NK-92 treated with Interleukin-12 subunit alpha and Interleukin-12 subunit beta, amount 100 ng/mL, for 24 hours (cell line): ENCODE measurements at regions not wholly inside any gene's neighbourhood (a gene's known extent, or its start where the extent isn't known, plus 50 kb on each side); places are given as distances from the start of the nearest gene placed in this dataset.
"Not testable (repeated sequence)": the region's sequence is repeated elsewhere in the genome, so short reads cannot be mapped to it uniquely, and the experiment has no call there.

Experiments
- DNase-seq: peaks from one replicate; lab custom pipeline; 2025; lab: John Stamatoyannopoulos, UW

DNA sequence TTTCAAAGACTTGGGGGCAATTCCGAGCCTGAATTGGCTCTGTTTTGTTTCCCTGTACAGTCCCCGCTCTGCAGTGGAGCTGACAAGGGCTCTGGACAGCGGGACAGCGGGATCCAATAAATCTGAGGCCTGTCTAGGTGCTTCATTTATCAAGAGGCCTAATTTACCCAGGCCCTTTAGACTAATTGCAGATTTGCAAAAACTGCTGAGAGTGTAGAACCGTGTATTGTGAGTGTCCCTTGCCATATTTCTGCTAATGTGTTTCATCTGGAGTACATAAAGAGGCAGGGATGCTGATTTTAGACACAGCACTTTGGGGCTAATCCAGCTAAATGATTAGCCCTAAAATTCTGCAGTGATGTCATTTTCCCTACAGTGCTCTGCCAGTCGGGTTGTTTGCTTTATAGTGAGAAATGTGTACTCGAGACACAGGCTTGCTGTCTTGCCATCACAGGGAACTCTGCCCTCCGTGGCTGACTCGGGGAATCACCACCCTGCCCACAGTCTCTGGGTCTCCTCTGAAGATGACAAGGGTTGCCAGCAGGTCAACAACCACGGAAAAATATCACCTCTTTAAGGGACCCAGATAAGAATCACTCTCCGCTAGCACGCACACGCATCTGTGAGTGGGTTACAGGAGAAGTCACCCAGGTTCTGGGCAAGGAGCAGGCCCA is 592.0 kb downstream of the BNC2 start:
- no peak for DNase-seq

DNA sequence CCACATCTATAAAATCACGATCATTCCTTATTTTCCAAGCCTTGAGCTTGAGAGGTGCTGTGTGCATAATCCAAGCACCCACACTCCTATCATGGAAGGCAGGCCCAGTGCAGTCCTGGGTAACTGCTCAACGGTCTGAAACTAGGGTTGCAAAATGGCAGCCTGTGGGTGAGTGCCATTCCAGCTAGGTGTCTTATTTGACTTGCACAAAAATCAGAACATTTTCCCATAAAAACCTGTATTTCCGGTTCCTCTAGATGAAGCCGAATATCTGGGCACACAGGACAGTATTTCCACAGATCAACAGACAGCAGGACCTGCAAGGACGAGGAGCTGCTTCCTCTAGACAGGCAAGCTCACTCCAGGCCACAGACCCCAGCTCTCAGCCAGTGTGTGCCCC is 588.8 kb downstream of the BNC2 start:
- no peak for DNase-seq

DNA sequence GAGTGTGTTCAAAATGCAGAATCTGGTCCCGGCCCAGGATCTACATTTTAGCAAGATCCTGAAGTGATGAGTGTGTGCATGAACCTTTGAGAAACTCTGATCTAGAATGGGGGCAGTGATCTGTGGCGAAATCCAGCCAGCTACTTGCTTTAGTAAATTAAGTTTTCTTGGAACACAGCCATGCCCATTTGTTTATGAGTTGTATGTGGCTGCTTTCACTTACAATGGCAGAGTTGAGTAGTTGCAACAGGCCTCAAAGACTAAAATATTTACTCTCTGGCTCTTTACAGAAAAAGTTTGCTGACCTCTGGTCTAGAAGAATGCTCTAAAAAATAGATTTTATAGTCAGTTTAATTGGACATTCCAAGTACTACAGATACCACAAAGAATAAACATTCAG is 588.3 kb downstream of the BNC2 start:
- DNase-seq: no peak

GRCh38 chr9:16282718-16283117 is 587.8 kb downstream of the BNC2 start:
- DNase-seq: no peak

- no peak for DNase-seq
Measured at GRCh38 chr9:16286160-16286559, 584.3 kb downstream of the BNC2 start.

DNA sequence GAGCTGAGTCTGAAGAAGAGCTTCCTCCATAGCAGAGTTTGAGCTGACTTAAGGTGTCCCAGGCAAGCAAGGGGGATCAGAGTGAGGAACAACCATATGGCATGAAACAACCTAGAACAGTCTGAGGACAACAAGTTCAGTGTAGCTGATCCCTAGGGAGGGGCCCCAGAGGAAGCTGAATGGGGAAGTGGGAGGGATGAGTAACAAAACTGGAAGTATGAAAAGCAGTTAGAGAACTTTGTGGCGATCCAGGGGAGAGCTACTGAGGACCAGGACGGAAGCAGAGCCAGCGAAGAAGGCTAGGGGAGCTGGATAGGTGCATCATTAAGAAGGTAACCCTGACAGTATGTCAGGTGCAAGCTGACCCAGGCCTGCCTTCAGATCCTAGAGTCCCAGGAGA is 580.8 kb downstream of the BNC2 start:
- DNase-seq: no peak

DNA sequence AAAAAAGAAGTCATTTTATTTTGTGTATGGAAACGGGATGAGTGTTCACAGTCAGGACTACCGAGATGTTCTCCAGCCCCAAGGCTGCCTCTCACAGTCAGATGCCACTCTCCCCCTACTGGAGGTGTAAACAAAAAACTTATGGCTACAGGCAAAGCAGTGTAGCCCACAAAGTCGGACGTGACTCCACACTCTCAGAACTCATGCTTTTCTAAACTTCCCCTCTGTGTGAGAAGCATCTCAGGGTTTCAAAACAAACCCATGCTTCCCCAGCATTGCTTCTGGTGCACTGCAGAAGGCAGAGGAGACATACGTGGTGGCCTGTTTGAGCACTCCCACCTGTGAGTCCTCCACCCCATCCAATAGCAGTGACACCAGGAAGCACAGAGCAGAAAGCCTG is 580.3 kb downstream of the BNC2 start:
- DNase-seq: no peak

DNA sequence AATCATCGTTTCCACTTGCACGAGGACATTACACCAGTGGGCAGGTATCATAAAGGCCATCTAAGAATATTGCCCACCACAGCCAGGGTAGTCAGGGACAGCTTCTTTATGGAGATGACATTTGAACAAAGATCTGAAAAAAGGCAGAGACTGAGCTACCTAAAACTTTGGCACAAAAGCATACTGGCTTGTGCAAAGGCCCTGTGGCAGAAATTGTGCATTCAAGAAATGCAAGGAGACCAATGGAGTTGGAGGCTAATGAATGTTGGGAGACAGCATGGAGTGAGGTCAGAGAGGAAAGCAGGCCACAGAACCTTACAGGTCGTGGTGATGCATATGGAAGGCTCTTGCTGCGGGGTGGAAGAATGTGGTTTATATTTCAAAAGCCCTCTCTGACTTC is 578.5 kb downstream of the BNC2 start:
- no peak for DNase-seq

GRCh38 chr9:16293610-16294009 is 576.9 kb downstream of the BNC2 start:
- no peak for DNase-seq

DNA sequence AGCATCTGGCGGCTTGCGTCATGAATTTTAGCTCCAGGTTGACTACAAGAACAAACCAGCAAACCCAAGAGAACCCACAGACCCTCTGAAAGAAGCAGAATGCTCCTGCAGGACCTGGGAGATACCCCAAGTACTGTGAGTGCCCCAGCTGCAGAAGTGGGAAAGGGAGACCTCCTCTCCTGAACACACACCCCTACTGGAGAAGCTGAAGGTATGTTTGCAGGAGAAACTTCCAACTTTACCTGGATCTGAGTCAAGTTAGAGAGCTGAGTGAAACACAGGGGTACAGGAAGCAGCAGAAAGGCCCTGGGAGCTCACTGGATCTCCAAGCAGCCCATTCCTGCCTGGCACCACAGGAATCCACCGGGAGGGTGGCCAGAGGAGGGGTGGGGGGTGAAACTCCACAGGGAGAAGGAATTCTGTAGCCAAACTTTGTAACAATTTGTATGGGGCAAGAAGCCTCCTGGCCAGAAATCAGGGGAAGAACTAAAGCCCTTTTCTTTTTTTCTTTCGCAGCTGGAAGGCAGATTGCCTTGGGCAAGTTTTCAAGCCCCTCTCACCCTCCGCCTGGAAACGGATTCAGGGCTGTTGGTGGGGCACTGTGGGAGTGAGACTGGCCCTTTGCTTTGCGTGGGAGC is 576.2 kb downstream of the BNC2 start:
- no peak for DNase-seq

- DNase-seq: not testable (repeated sequence)
Measured at GRCh38 chr9:16294940-16295339, 575.5 kb downstream of the BNC2 start.

DNA sequence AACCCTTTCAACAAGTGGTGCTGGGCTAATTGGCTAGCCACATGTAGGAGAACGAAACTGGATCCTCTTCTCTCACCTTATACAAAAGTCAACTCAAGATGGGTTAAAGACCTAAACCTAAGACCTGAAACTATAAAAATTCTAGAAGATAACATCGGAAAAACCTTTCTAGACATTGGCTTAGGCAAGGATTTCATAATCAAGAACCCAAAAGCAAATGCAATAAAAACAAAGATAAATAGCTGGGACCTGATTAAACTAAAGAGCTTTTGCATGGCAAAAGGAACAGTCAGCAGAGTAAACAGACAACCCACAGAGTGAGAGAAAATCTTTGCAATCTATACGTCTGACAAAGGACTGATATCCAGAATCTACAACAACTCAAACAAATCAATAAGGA is 571.1 kb downstream of the BNC2 start:
- DNase-seq: not testable (repeated sequence)

- DNase-seq: no peak
Measured at GRCh38 chr9:16303506-16303905, 567.0 kb downstream of the BNC2 start.

DNA sequence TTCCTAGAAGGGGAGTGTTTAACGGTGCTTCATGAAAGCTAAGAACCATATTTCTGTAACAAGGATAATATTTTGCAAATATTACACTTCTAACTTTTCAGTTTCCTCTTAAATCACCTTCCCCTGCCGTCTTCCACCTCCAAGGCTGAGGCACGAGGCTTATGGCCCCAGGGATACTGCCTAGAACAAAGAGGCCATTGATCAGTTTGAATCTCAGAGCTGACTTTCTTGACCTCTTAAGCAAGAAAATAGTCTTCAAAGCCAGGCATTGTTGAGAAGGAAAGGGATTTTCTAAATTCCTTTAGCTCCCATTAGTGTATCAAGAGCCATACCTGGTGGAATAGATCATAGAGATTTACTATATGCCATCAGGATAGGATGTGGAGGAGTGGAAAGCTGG is 566.2 kb downstream of the BNC2 start:
- DNase-seq: no peak

- DNase-seq: no peak
Measured at GRCh38 chr9:16306586-16306985, 563.9 kb downstream of the BNC2 start.

- no peak for DNase-seq
Measured at GRCh38 chr9:16307626-16308195, 562.8 kb downstream of the BNC2 start.

- DNase-seq: no peak
Measured at GRCh38 chr9:16308645-16309044, 561.8 kb downstream of the BNC2 start.

DNA sequence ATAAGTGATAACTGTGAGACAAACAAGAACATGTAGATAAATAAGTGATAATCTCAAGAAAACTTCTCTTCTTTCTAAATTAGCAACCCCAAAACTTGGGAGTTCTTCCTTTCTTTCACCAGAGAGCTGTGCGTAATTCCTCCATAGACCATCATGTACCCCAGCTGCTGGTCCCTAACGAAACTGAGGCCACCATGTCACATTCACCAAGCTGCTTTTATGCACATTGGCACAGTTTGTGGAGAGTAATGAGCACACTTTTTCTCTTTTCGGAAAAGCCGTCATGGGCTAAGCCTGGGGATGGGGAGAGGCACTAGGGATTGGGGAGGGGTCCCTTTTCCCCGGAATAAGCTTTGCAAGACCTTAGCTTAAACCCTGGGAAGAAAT is 561.4 kb downstream of the BNC2 start:
- DNase-seq: no peak

DNA sequence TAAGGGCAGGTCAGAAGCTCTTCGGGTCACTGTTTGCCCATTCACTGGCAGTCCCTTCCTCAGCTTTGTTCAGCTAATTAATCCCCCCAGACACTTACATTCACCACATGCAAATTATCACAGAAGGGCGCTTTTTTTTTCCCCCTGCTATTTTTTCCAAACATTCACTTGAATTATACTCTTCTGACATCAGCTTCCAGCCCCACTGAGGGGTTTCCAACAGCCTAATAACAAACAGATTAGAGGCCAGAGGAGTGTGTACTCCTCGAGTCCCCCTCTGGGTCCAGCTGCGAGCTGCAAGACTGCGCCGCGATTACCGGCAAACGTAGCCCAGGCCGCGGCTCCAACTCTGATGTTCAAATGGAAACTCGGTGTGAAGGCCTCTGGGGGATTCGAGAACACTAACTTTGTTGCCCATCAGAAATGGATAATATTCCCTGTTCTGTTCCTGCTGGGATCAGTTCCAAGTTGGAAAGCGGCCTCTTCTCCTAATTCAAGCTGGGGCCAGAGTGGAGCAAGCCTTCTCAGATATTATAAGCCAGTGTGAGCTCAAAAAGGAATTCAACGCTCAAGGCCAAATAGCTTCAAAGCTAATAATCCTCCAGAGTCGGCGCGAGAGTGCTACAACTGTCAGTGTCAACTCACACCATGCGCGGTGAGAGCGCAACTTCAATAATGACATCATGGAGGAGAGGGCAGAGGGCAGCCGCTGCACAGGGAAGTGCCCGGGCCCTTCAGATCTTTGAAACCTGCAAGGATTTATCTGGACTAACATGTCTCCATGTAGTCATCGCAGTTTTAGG is 560.8 kb downstream of the BNC2 start:
- DNase-seq: no peak

GRCh38 chr9:16310278-16311110 is 560.0 kb downstream of the BNC2 start:
- no peak for DNase-seq

DNA sequence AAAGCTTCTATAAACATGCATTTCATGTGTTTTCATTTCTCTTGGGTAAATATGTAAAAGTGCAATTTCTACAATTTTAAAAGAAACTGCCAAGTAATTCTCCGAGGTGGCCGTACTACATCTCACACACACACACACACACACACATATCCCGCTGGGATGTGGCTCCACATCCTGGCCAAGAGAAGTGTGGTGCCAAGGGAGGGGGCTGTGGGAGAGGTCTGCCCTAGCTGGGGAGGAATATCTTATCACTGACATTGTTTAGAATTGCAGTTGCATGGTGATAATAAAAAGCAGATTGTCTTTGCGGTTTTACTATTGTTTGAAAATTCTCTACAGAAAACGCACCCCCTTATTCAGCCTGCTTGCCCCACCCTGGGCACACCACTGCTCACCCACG is 558.4 kb downstream of the BNC2 start:
- DNase-seq: no peak

DNA sequence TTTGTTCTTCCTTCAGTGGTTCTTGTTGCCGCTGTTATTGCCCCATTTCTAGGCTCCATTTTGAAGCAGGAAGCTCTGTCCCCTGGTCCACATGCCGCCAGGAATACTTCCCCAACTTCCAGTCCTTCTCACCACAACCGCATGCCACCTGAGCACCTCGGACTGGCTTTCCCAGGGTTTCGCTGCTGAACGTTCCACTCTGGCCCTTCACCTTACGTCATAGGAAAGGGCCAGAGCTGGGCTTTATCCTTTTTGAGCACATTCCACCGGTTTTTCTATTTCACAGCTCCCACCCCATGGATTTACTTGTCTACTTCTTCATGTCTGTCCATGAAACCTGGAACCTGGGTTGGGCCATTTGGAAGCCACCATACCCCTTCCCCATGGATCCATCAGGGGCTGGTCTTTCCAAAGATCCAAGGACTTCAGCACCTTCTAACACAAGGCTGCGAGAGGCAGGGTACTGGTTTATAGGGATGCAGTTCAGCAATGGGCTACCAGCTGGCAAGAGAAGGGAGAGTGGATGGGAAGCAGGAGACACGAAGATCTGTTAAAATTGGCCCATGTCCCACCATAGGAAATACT is 557.4 kb downstream of the BNC2 start:
- DNase-seq: no peak
